ENCODE measurements at regions not wholly inside any gene's neighbourhood (a gene's known extent, or its start where the extent isn't known, plus 50 kb on each side); places are given as distances from the start of the nearest gene placed in this dataset.
"Not testable (repeated sequence)": the region's sequence is repeated elsewhere in the genome, so short reads cannot be mapped to it uniquely, and the experiment has no call there.

DNA sequence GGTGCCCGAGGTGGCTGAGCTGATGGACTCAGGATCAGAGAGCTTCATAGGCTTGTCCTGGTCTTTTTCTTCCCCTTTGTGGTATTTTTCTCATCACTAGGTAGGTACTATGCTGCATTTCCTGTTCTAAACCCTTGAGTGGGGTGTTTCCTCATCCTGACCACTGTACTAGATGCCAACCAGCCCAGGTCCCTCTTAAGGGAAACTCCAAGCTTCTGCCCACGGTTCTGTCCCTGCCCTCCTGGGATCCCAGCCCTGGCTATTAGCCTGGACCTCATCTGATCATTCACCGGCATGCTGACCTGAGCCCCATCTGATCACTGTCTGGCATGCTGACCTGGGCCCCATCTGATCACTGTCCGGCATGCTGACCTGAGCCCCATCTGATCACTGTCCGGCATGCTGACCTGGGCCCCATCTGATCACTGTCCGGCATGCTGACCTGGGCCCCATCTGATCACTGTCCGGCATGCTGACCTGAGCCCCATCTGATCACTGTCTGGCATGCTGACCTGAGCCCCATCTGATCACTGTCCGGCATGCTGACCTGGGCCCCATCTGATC is 207.6 kb downstream of the NDUFA10 start:
- not testable (repeated sequence) for DNase-seq

DNA sequence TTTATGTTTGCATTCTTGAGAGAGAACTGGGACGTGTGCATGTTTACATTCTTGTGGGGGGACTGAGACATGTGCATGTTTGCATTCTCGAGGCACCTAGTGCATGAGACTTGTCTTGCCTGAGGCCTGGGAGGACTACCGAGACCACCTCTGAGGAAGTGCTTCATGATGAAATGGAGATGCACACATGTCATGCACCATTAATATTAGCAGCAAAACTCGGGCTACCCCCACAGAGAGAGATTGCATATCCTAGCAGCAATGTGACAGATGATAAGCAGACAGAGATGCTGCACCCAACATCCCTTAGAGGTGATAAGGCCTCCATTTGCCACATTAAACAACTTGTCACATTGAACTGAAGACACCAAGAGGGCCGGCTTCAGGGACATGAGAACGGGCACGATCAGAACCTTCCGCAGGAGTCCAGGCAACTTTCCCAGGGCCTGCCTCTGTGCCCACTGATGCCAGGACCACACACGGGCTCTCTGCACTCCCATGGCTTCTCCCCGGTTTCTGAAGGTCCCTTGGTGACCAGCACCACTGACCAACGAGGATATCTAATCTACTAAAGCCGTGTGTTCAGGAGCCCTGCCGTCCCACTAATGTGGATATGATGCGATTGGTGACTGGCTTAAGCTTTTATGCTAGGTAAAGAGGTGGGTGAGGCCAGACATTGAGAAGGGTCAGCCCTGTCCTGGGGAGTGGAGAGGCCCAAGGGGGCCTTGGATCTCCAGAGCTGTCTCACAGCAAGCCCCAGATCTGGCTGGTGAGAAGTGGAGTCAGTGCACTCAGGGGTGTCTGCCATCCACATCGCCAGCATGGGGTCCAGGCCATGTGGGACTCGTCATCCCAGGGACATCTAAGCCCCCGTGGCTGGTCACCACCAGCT is 208.3 kb downstream of the NDUFA10 start:
- no peak for DNase-seq

DNA sequence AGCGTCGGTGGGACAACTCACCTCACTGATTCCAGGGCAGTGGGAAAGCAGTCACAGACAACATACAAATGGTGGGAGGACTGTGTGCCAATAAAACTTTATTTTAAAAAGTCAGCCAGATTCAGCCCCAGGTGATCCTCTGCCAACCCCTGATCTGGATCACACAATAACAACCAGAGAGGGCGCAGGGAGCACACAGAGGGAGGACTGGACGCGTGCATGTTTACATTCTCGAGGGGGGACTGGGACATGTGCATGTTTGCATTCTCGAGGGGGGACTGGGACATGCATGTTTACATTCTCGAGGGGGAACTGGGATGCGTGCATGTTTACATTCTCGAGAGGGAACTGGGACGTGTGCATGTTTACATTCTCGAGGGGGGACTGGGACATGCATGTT is 209.5 kb downstream of the NDUFA10 start:
- no peak for DNase-seq

DNA sequence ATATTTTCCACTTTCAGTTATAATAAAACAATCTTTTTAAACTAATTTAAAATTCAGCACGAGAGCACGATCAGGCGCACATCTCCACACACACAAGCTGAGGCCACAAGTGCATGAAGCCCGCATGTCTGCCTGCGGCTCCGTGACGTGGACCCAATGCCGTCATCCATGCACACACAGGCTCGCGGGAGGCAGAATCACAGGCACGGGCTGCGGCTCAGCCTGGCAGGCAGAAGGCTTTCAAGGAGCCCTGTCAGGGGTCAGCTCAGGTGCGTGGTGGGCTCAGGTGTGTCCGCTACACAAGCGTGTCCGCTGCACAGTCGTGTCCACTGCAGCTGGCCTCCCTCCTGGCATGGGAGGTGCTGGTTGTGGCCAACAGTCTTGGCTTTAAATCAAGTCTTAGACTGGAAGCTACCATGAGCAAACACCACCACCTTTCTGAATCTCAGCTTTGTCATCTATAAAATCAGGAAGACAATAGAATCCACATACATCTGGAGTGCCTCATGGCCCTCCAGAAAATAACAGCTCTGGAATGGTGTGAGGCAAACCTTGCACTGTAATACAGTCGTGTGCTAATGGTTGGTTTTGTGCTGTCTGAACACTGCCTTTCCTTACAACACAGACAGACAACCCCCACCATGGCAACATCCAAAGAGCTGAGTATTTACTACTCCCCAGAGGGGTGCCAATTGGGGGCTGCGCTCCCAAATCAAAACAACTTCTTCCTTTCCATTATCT is 210.1 kb downstream of the NDUFA10 start:
- DNase-seq = no peak

DNA sequence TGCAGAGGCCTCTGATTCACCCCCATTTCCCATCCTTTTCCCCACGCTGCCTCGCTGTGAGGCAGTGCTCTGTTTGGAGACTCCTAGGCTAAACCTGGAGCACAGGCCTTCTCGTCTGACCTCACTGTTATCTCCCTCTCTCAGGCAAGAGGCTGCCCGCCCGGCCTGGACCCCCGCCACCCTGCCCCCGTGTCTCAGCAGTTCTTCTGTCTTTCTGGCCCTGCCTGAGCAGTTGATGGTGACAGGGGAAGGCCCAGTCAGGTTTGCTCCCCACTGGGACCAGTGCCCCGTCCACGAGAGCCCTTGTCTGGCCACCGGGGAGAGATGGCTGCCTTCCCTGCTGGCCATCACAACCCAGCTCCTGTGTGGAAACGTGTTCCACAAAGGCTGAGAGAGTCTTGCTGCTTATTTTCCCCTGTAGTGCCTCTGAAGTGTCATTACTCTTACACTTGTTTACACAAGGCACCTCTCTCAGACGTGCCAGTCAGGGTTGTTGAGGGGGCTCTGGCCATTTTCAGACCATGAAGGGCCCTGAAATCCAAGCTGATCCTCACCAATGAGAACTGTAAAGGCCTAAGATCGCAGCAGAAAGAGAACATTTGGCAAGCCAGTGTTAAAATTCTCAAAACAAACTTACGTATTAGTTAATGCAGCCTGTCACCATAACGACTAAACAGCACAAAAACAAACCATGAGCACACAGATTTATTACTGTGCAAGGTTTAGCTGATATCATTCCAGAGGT is 210.9 kb downstream of the NDUFA10 start:
- no peak for DNase-seq

DNA sequence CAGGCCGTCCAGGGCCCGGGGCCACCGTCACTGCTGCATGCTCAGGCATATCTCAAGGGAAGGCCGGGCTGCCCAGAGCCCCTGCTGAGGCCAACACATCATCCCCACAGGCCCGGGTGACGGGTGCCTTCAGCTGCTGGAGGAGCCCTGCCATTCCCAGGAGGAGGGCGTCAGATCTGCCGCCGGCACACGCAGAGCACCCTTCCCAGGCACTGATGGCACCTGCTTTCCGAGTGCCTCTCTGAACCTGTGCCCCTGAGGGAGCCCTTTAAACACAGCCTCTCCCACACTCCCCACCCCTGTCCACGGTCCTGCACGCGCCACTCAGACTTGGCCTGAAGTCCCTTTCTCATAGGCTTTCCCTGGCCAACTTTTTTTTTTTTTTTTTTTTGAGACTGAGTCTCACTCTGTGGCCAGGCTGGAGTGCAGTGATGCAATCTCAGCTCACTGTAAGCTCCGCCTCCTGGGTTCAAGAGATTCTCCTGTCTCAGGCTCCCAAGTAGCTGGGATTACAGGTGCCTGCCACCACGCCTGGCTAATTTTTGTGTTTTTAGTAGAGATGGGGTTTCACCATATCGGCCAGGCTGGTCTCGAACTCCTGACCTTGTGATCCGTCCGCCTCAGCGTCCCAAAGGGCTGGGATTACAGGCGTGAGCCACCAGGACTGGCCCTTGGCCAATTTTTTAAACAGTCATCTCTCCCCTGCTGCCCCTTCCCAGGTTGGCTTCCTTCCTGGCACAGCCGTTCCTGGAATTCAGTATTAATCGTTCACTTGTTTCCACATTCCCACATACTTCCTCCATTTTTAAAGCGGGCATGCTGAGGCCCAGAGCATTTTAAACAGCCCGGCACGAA is 211.7 kb downstream of the NDUFA10 start:
- no peak for DNase-seq

DNA sequence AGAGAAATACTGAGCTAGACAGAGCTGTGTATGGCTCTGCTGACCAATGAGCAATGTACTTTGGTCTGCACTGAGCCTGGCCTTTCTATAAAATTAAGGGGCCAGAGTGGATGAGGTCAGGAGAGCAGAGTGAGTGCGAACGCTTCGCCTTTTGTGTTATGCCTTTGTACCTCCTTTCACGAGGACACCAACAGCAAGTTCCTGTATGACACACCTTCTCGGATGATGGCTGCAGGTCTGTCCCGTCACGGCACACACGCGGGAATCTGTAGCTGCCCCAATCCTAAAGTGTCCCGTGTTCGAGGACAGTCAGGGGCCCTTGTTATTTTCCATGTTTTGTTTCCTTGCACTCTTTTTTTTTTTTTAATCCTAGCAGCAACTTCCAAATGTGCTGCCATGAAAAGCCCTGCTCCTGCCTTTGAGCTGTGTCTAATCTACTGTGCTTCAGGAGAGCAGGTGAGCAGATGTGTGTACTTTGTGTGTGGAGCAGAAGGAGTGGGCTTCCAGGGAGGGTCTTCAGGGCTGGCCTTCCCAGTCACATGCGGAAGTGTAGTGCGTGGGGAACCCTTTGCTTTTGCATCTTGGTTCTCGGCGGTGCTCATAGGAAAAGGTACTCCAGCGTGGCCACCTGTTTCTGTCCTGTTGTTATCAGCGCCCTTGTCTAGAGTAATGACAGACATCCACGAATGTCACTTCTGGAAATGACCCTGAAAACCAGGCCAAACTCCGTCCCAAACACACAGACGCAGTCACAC is 213.2 kb downstream of the NDUFA10 start:
- DNase-seq = no peak

DNA sequence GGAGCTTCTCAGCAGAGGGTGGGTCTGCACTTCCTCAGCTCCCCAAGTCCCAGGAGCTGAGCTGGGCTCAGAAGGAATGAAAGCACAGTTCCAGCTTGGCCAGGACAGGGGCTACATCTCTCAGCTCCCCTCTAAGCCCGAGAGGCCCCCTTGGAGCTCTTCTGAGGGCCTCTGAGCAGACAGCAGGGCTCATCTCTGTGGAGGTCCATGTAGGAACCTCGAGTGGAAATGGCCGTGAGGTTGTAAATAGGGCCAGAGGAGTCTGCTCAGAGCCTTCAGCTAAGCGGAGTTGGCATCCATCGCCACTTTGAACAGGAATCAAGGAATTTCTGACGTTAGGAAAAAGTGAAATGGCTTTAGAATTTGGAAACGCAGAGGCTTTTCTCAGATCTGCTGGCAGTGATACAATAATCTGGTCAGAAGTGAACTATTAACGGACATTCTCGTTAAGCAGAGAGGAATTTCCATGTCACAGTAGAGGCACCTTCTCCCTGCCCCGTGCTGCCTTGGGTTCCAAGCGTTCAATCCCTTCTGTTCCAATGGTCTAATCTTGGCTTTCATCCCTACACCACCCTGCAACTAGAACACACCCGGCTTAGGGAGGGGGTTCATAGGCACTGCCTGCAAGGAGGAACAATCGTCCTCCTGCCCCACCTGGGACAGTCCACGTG is 213.9 kb downstream of the NDUFA10 start:
- no peak for DNase-seq

DNA sequence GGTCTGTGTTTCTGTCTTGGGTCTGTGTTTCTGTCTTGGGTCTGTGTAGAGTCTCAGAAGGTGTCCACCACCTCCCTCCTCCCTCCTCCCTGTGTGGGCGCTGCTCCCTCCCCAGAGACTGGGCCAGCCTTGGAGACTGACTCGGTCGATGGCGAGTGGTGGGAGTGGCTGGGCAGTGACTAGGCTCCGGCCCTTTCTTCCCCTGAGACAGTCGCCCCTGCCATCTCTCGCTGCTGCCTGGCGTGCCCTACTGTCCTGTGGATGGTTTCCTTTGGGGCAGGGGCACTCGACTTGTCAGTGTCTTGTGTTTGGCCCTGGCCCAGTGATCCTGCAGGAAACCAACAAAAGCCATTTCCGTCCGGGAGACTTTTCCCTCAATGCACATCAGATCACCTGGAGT is 215.8 kb downstream of the NDUFA10 start:
- DNase-seq = no peak

DNA sequence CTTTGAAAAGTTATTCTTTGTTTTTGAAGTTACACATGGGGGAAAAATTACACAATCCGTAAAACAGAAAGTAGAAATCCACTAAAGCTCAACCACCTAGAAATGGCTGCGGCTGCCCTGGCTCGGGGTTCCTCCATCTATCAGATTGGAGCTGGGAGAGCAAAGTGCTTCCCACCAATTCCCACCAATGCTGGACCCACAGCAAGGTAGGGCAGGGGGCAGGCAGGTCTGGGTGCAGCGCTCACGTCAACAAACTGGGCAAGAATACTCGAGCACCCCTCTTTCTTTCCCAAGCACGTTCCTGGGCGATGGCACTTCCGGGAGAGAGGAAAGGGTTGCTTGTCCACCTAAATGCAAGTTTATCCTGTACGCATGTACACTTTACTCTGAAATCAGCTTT is 217.6 kb downstream of the NDUFA10 start:
- no peak for DNase-seq

DNA sequence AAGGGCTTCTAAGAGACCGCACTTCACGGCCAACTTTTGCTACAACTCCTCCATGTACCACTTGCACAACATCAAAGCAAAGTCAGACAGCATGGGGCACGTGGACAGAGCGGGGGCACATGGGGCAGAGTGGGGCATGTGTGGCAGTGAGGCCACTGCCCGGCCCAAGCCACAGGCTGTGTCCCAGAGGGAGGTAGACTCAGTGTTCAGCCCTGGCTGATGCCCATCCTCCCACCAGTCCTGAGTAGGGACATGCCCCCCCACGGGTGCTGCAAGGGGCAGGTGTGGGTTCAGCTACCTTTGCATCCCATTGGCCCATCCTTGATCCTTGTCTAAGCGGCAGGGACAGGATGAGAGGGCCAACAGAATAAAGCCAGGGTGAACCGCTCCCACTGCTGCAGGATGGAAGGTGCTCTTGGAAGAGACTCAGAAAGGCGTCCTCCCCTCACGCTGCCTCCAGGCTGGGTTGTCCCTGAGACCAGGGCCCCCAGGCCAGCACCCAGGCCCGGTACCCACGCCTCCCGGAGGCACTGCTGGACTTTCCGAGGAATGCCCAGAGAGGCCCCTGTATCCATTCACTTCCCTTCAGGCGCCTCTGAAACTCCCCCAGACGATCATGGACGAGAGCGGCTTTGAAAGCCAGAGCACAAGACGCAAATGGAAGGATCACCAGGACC is 218.2 kb downstream of the NDUFA10 start:
- no peak for DNase-seq

DNA sequence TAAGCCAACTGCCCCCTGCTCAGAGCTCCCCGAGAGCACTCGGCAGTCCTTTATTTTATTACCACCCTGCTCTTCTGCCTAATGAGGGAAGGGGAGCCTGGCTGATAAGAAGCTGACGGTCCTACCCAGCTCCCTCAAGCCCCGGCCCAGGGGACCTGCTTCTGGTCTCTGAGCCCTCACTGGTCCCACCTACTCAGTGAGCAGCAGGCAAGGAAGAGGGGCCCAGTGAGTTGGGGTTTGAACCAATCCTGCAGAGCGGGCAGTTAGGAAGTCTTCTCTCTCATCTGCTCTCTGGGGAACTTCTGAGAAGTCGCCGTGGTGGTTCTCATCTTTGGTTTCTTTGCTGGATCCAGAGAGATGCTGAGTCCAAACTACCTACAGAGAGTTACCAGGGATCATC is 218.9 kb downstream of the NDUFA10 start:
- DNase-seq = no peak

DNA sequence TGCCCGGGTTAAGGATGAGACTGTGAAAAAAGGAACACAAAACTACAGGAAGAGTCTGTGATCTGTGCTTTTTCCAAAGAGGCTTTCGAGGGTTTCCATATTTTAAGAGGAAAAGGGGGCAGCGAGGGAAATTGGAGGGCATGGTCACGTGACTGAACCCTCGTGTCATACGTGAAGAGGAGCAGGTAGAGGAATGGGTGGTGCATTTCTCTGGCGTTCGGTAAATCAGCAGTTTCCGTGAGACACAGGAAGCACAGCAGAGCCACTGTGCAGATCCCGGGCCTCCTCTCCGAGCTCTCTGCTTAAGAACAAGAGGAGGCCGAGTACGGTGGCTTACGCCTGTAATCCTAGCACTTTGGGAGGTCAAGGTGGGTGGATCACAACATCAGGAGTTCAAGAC is 219.7 kb downstream of the NDUFA10 start:
- no peak for DNase-seq

DNA sequence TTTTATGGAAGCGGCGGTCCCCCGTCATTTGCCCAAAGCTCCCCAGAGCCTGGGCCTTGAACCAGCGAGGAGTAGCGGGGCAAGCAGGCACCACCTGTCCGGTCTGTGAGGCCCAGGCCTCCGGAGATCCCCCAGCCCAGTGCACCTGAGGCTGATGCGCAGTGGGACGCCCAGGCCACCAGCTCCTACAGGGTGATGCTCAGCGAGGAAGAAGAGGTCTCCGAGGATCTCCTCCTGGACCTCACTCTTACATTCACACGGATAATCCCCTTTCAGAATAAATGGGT is 220.2 kb downstream of the NDUFA10 start:
- DNase-seq = no peak

DNA sequence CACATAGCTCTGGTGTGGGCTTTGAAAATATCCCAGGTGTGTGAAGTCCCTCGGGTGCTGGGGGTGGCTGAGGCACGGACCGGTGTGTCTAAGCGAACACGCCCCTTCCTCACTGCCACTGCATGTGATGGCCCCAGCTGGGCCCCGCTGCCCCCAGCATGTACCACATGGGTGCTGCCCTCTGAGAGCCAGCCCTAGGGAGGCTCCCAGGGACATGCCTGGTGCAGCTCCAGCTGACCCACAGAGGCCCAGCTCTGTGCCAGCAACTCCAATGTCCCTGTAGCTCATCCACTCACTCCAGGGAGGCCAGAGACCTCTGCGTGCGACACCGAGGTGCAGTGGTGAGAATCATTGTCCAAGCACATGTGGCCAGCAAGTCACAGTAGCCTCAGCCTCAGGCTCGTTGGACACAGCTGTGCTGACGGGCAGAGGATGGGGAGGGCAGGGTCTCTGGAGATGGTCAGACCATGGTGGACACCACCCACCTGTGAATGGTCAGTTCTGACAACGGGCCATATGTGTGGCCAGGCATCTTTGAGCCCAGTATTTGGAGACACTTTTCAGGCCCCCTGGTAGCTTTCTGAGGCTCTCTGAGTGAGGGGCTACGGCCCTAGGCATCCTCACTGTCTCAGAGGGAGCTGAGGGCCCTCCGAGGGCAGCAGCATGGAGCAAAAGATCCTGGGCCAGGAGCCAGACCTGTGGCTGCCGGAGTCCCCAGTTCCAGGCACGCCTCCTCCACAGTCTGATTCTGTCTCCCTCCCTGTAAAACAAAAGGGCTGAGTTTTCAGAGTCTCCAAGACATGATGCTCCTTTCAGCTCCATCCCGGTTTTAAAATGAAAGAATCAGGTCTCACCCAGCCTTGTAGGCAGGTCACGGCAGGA is 220.7 kb downstream of the NDUFA10 start:
- DNase-seq = no peak

DNA sequence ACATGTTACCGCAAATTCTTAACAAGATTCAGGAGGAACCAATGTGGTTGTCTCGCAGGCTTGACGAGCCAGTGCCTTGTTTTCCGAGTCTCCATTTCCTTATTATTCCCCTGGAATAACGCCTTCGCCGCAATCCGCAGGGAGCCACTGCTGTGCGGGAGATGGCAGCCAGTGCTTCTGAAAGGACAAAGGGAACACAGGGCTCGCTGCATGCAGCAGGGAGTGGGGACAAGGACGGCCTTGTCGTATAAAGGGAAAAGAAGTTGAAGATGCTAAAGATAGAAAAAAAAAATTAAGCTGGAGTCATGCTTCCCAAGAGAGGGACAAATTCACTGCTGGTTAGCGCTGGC is 221.4 kb downstream of the NDUFA10 start:
- no peak for DNase-seq

DNA sequence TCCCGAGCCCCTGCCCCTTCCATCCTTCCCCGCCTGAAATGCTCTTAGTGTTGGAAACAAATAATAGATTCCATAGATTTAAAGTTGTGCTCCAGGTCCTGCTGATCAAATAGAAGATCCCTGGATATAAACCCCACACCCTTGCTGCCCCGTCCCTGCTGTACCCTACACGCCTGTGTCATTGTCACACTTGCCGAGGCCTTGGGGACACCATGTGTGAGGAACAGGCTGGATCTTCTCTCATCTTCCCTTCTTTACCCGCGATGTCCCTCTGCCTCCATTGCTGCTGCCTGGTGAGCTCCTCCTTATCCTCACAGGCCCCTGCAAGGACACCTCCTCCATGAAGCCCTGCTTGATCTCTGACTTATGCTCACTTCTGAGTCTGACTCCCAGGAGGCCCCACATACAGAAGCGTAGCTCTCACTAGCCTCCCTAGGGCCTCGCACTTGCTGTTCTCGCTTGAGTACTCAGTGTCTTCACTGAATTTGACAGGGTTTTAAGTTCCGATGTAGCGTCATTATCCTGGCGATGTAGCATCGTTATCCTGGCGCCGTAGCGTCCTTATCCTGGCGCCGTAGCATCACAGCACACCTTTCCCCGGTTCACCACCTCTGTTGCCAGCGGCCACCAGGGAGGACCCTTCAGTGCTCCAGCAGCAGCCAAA is 221.9 kb downstream of the NDUFA10 start:
- no peak for DNase-seq

DNA sequence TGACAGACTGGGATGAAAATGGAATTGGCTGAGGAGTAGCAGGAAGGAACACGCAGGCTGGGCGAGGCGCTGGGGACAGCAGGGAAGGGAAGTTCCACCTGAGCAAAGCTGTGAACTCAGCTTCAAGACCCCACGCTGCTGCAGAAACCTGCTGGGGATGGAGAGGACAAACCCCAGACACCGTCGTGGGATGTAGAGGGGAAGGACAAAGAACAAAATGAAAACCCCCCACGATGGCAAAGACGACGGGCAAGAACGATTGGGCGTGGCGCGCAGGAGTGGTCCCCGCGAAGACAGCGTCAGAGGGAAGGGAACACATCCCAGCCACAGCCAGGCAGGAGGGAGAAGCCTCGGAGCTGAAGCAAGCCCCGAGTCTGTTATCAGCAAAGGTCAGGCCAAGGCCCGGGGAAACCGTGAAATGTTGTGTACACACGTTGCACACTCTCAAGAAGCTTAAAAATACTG is 222.9 kb downstream of the NDUFA10 start:
- DNase-seq = no peak

Data from EL (cell line).